Prostate gland (tissue), 2 donors: ENCODE measurements at regions not wholly inside any gene's neighbourhood (a gene's known extent, or its start where the extent isn't known, plus 50 kb on each side); places are given as distances from the start of the nearest gene placed in this dataset.

Experiments used
- DNase-seq: peaks from one replicate; pipeline ENCODE4 v3.0.0-alpha.2; 2019; ENCODE audit warnings: low spot score
- H3K27ac ChIP-seq, 2 donors: fragments of 200-600 bp; sonication (generic); 2 replicates each; pipeline ENCODE4 v1.5.1; 2017 to 2019
- H3K27me3 ChIP-seq: fragments of 200-600 bp; sonication (generic); replicated peaks from 2 replicates; pipeline ENCODE4 v1.5.1; 2019; ENCODE audit not compliant: insufficient read depth
- H3K36me3 ChIP-seq, 2 donors: fragments of 200-600 bp; sonication (generic); 1 replicate in 1 of 2; 2 replicates in 1 of 2; pipeline versions ENCODE4 v1.5.1 to v1.8.1; 2017 to 2019
- H3K4me1 ChIP-seq: fragments of 200-600 bp; sonication (generic); replicated peaks from 2 replicates; pipeline ENCODE4 v1.5.1; 2019
- H3K4me3 ChIP-seq, 2 donors: fragments of 200-600 bp; sonication (generic); 2 replicates each; pipeline ENCODE4 v1.5.1; 2017 to 2019
- H3K9me3 ChIP-seq: fragments of 200-600 bp; sonication (generic); 2 replicates; pipeline ENCODE4 v1.5.1; 2017
- POLR2A ChIP-seq: fragments of 450-650 bp; IDR thresholded peaks from one replicate; pipeline ENCODE4 v1.6.1; 2016; ENCODE audit warnings: antibody characterized with exemption, mild to moderate bottlenecking
- POLR2AphosphoS5 ChIP-seq: sonication (generic); formaldehyde crosslinking; IDR thresholded peaks from one replicate; pipeline ENCODE4 v1.6.1; 2017; ENCODE audit warnings: antibody characterized with exemption
- WGBS: methylation state at CpG from one replicate; pipeline ENCODE4 v1.1.5; 2018; 5-methylcytosine and 5-hydroxymethylcytosine counted together
- intact Hi-C: fragments of 100-400 bp; cut with DNase I; formaldehyde crosslinking; loops from one replicate; pipeline ENCODE4 v1.14.2; 2022
- TF ChIP-seq, protein P1 (sequence below), 4 experiments: fragments of 200-600 bp in 2 of 4; fragments of 450-650 bp in 2 of 4; sonication (generic) in 2 of 4; IDR thresholded peaks; 1 replicate in 3 of 4; 2 replicates in 1 of 4; pipeline ENCODE4 v1.5.1; 2016 to 2019; ENCODE audit warnings: antibody characterized with exemption in 4 of 4, mild to moderate bottlenecking in 2 of 4, moderate library complexity in 2 of 4

DNA sequence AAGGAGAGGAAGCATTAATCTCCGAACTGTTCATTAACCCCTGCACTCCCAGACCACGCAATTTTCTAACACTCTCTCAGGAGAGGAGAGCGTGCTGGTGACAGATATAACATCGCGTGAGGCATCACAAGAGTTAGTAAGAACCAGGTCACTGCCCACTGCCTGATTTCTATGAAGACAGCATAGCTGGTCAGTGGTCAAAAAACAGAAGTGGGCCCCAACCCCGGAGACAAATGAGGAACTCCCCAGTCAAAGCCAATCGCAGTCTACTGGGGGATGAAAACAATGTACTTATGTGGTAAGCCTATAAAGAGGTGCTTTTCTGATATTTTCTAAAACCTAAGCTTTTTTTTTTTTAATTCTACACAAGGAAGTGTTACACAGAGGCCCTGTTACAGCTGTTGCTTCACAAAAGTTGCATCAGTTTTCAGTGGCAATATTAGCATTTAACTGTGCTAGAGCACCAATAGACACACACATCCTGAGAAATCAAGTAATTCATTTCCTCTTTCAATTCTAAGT, 231.8 kb upstream of the IRF2BP2 start:
- intact Hi-C loops = no loop called here
- 77% methylated on average over 7 of the region's 7 CpGs for WGBS
- no peaks in the 10 kb centered on the region for H3K36me3 ChIP-seq

GRCh38 chr1:234841281-234841680, 231.3 kb upstream of the IRF2BP2 start:
- intact Hi-C loops = no loop called here
- no peak for TF ChIP-seq POLR2A
- 62% methylated on average over 3 of the region's 3 CpGs for WGBS
- no peak for DNase-seq
- Histone ChIP-seq H3K36me3 (no peaks in the 10 kb centered on the region), H3K27me3 (no peaks in the 10 kb centered on the region), H3K27ac (no peak overlapping the region), H3K4me3 (no peak overlapping the region), H3K9me3 (no peaks in the 10 kb centered on the region), H3K4me1 (no peaks in the 10 kb centered on the region)

More for the DNA sequence above, 231.8 kb upstream of the IRF2BP2 start:
- H3K9me3 ChIP-seq = no peaks in the 10 kb centered on the region
- no peaks in the 10 kb centered on the region for H3K4me1 ChIP-seq
- no peak for DNase-seq
- no peaks in the 10 kb centered on the region for H3K27me3 ChIP-seq
- TF ChIP-seq POLR2AphosphoS5 = no peak
- TF ChIP-seq, protein P1, sequence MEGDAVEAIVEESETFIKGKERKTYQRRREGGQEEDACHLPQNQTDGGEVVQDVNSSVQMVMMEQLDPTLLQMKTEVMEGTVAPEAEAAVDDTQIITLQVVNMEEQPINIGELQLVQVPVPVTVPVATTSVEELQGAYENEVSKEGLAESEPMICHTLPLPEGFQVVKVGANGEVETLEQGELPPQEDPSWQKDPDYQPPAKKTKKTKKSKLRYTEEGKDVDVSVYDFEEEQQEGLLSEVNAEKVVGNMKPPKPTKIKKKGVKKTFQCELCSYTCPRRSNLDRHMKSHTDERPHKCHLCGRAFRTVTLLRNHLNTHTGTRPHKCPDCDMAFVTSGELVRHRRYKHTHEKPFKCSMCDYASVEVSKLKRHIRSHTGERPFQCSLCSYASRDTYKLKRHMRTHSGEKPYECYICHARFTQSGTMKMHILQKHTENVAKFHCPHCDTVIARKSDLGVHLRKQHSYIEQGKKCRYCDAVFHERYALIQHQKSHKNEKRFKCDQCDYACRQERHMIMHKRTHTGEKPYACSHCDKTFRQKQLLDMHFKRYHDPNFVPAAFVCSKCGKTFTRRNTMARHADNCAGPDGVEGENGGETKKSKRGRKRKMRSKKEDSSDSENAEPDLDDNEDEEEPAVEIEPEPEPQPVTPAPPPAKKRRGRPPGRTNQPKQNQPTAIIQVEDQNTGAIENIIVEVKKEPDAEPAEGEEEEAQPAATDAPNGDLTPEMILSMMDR (IDR thresholded peaks at IDR 0.05) = no peak
- no peak for TF ChIP-seq POLR2A
- no peak overlapping the region for H3K27ac ChIP-seq
- H3K4me3 ChIP-seq = no peak overlapping the region

DNA sequence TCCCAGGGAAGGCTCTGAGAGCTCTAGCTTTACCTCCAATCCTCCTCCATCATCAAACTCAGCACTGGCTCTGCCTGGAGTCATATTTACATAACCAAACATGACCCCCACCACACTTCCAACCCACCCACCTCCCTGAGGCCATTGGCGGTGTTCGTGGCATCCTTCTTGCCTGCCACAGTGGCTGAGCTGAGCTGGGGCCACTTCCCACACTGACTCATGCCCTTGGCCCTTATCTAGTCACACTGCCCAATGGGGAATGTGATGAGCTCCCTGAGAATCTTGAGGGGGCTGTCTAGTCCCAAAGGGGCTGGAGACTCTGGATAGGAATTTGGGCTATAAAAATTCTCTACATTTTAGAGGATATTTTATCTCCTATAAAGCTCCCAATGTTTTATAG, 230.9 kb upstream of the IRF2BP2 start:
- no peaks in the 10 kb centered on the region for H3K4me1 ChIP-seq

DNA sequence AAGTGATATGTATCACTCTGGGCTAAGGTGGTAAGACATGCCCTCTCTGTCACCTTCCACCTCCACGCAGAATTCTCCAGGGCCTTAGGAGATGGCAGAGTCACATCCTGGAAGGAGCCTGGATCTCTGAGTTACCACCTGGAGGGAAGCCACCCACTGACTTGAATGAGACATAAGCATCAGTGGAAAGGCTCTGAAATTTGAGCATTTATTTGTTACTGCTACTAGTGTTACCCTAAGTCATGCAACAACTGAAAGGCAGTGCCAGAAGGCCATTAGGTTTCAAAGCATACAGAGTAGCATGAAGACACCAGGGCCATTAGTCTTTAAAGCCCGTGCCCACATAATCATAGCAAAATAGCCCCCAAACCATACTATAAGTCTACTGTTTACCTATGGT, 230.3 kb upstream of the IRF2BP2 start:
- no peak overlapping the region for H3K4me3 ChIP-seq
- WGBS = 91% methylated on average over 2 of the region's 2 CpGs
- TF ChIP-seq POLR2A = no peak
- TF ChIP-seq, protein P1 (IDR thresholded peaks at IDR 0.05) = no peak
- no peak for TF ChIP-seq POLR2AphosphoS5
- no peaks in the 10 kb centered on the region for H3K9me3 ChIP-seq
- H3K27ac ChIP-seq = no peak overlapping the region
- H3K27me3 ChIP-seq = no peaks in the 10 kb centered on the region
- no peak for DNase-seq
- H3K4me1 ChIP-seq = no peaks in the 10 kb centered on the region
- no peaks in the 10 kb centered on the region for H3K36me3 ChIP-seq
- intact Hi-C loops = no loop called here

More for the DNA sequence above, 230.9 kb upstream of the IRF2BP2 start:
- no peaks in the 10 kb centered on the region for H3K27me3 ChIP-seq
- H3K27ac ChIP-seq = no peak overlapping the region
- no peak for DNase-seq
- no peak overlapping the region for H3K4me3 ChIP-seq
- intact Hi-C loops = no loop called here
- no peaks in the 10 kb centered on the region for H3K9me3 ChIP-seq
- no peaks in the 10 kb centered on the region for H3K36me3 ChIP-seq
- WGBS = 74% methylated on average over 2 of the region's 2 CpGs
- TF ChIP-seq POLR2AphosphoS5 = no peak
- no peak for TF ChIP-seq POLR2A
- TF ChIP-seq, protein P1 (IDR thresholded peaks at IDR 0.05) = no peak

- Histone ChIP-seq H3K27ac (no peak overlapping the region), H3K4me1 (no peaks in the 10 kb centered on the region), H3K27me3 (no peaks in the 10 kb centered on the region), H3K36me3 (no peaks in the 10 kb centered on the region), H3K4me3 (no peak overlapping the region), H3K9me3 (no peaks in the 10 kb centered on the region)
- no peak for TF ChIP-seq POLR2AphosphoS5
- TF ChIP-seq, protein P1 (IDR thresholded peaks at IDR 0.05) = no peak
- TF ChIP-seq POLR2A = no peak
- intact Hi-C loops = no loop called here
- no peak for DNase-seq
- WGBS = 98% methylated on average over 2 of the region's 2 CpGs
Observed at GRCh38 chr1:234839663-234840062, 229.7 kb upstream of the IRF2BP2 start.
